Upper lobe of left lung (tissue), 4 donors: ENCODE measurements at regions not wholly inside any gene's neighbourhood (a gene's known extent, or its start where the extent isn't known, plus 50 kb on each side); places are given as distances from the start of the nearest gene placed in this dataset.

Experiments
- CTCF ChIP-seq, 6 experiments: fragments of 450-650 bp in 4 of 6; fragments of 200-600 bp in 2 of 6; sonication (generic) in 2 of 6; IDR thresholded peaks; one replicate each; pipeline ENCODE4 v1.5.1; 2016 to 2019; ENCODE audit warnings: antibody characterized with exemption in 6 of 6
- EP300 ChIP-seq, 4 donors: sonication (generic); formaldehyde crosslinking; IDR thresholded peaks; one replicate each; pipeline ENCODE4 v1.5.1; 2017; ENCODE audit warnings: antibody characterized with exemption in 4 of 4, control low read depth in 2 of 4
- POLR2A ChIP-seq, 4 donors: fragments of 450-650 bp; IDR thresholded peaks; one replicate each; pipeline ENCODE4 v1.5.1; 2016 to 2017; ENCODE audit warnings: antibody characterized with exemption in 4 of 4, mild to moderate bottlenecking in 2 of 4
- POLR2AphosphoS5 ChIP-seq, 2 donors: sonication (generic); formaldehyde crosslinking; IDR thresholded peaks; one replicate each; pipeline ENCODE4 v1.5.1; 2017; ENCODE audit warnings: antibody characterized with exemption in 2 of 2

GRCh38 chr1:79193211-79194079, 186.9 kb upstream of the ADGRL4 start:
- TF ChIP-seq CTCF (IDR thresholded peaks at IDR 0.05) (no peak), POLR2AphosphoS5 (IDR thresholded peaks at IDR 0.05) (no peak), POLR2A (IDR thresholded peaks at IDR 0.05) (no peak), EP300 (IDR thresholded peaks at IDR 0.05) (no peak)
